Neural progenitor cell (in vitro differentiated cells): ENCODE measurements at regions not wholly inside any gene's neighbourhood (a gene's known extent, or its start where the extent isn't known, plus 50 kb on each side); places are given as distances from the start of the nearest gene placed in this dataset.
A peak's percentile ranks its signal among the peaks of the same experiment; 100 is the strongest.

Source experiments
- DNase-seq: peaks from one replicate; pipeline ENCODE4 v3.0.0-alpha.2; 2016; ENCODE audit warnings: low spot score
- H2AFZ ChIP-seq: fragments of 200-600 bp; sonication (generic); replicated peaks from 2 replicates; pipeline ENCODE4 v1.6.1; 2016; ENCODE audit warnings: antibody characterized with exemption
- H3F3A ChIP-seq: fragments of 200-600 bp; sonication (generic); 2 replicates; pipeline ENCODE4 v1.6.1; 2016; ENCODE audit warnings: antibody characterized with exemption, low read depth
- H3K27ac ChIP-seq: fragments of 200-600 bp; sonication (generic); 2 replicates; pipeline ENCODE4 v1.5.1; 2016; ENCODE audit warnings: mild to moderate bottlenecking
- H3K27me3 ChIP-seq: fragments of 200-600 bp; sonication (generic); 2 replicates; pipeline ENCODE4 v1.6.1; 2016; ENCODE audit warnings: mild to moderate bottlenecking, moderate library complexity
- H3K36me3 ChIP-seq: fragments of 200-600 bp; sonication (generic); 2 replicates; pipeline ENCODE4 v1.5.1; 2016
- H3K4me1 ChIP-seq: fragments of 200-600 bp; sonication (generic); 2 replicates; pipeline ENCODE4 v1.6.1; 2016; ENCODE audit warnings: mixed run types
- H3K4me2 ChIP-seq: fragments of 200-600 bp; sonication (generic); 2 replicates; pipeline ENCODE4 v1.6.1; 2016
- H3K4me3 ChIP-seq: fragments of 200-600 bp; sonication (generic); 2 replicates; pipeline ENCODE4 v1.5.1; 2016
- H3K79me2 ChIP-seq: fragments of 200-600 bp; sonication (generic); 2 replicates; pipeline ENCODE4 v1.6.1; 2016; ENCODE audit warnings: low read depth
- H3K9ac ChIP-seq: fragments of 200-600 bp; sonication (generic); 2 replicates; pipeline ENCODE4 v1.6.1; 2016
- H3K9me3 ChIP-seq: fragments of 200-600 bp; sonication (generic); 2 replicates; pipeline ENCODE4 v1.5.1; 2016; ENCODE audit warnings: low read depth
- H4K20me1 ChIP-seq: fragments of 200-600 bp; sonication (generic); 2 replicates; pipeline ENCODE4 v1.6.1; 2016; ENCODE audit warnings: low read depth
- H3K27ac Mint-ChIP-seq: 3 replicates; pipeline ENCODE4 v1.8.0; 2021; ENCODE audit warnings: mixed read lengths
- H3K27me3 Mint-ChIP-seq: 2 replicates; pipeline ENCODE4 v1.8.0; 2022; ENCODE audit warnings: low read depth, mild to moderate bottlenecking, inconsistent platforms, moderate library complexity, mixed read lengths; ENCODE audit not compliant: insufficient read depth
- H3K36me3 Mint-ChIP-seq: 3 replicates; pipeline ENCODE4 v1.8.0; 2021; ENCODE audit warnings: mixed read lengths
- H3K4me1 Mint-ChIP-seq: 3 replicates; pipeline ENCODE4 v1.8.0; 2021; ENCODE audit warnings: mixed read lengths
- H3K4me3 Mint-ChIP-seq: 3 replicates; pipeline ENCODE4 v1.8.0; 2021; ENCODE audit warnings: mild to moderate bottlenecking, moderate library complexity, mixed read lengths
- H3K9me3 Mint-ChIP-seq: 3 replicates; pipeline ENCODE4 v1.8.0; 2020; ENCODE audit warnings: mixed read lengths
- CTCF ChIP-seq: fragments of 200-600 bp; sonication (generic); IDR thresholded peaks from 2 replicates; pipeline ENCODE4 v1.5.1; 2017; ENCODE audit warnings: antibody characterized with exemption, mild to moderate bottlenecking
- EZH2 ChIP-seq: fragments of 200-600 bp; sonication (generic); IDR thresholded peaks from 2 replicates; pipeline ENCODE4 v1.6.1; 2017; ENCODE audit warnings: antibody characterized with exemption, mild to moderate bottlenecking, moderate library complexity
- EZH2phosphoT487 ChIP-seq: fragments of 200-600 bp; sonication (generic); IDR thresholded peaks from 2 replicates; pipeline ENCODE4 v1.6.1; 2017; ENCODE audit warnings: antibody characterized with exemption

- no peak for TF ChIP-seq EZH2phosphoT487
- TF ChIP-seq EZH2: no peak
- TF ChIP-seq CTCF: no peak
- Histone ChIP-seq H3K4me1 (peaks cover 12% of the 10 kb centered on the region), H3K36me3 (no peaks in the 10 kb centered on the region), H3K4me2 (no peak overlapping the region), H3K27ac (no peak overlapping the region), H3K4me3 (no peak overlapping the region), H4K20me1 (no peaks in the 10 kb centered on the region), H3K79me2 (no peaks in the 10 kb centered on the region), H3K27me3 (no peaks in the 10 kb centered on the region), H3K9ac (no peak overlapping the region), H3K9me3 (no peaks in the 10 kb centered on the region), H3F3A (peaks cover 3% of the 10 kb centered on the region), H2AFZ (no peak overlapping the region)
- Mint-ChIP-seq H3K4me3 (no peak overlapping the region), H3K9me3 (no peaks in the 10 kb centered on the region), H3K36me3 (no peaks in the 10 kb centered on the region), H3K27me3 (no peaks in the 10 kb centered on the region), H3K27ac (no peak overlapping the region), H3K4me1 (no peaks in the 10 kb centered on the region)
- no peak for DNase-seq
Observed at GRCh38 chr3:16784973-16785372, 99.8 kb upstream of the PLCL2 start.

GRCh38 chr3:16785465-16785864, 99.3 kb upstream of the PLCL2 start:
- Histone ChIP-seq H3K79me2 (no peaks in the 10 kb centered on the region), H4K20me1 (no peaks in the 10 kb centered on the region), H3K4me3 (no peak overlapping the region), H3K4me1 (peaks cover 14% of the 10 kb centered on the region), H2AFZ (no peak overlapping the region), H3K4me2 (no peak overlapping the region), H3K9ac (no peak overlapping the region), H3F3A (peaks cover 4% of the 10 kb centered on the region), H3K36me3 (no peaks in the 10 kb centered on the region), H3K27ac (no peak overlapping the region), H3K9me3 (no peaks in the 10 kb centered on the region), H3K27me3 (no peaks in the 10 kb centered on the region)
- no peaks in the 10 kb centered on the region for H3K4me1 Mint-ChIP-seq
- no peak overlapping the region for H3K27ac Mint-ChIP-seq
- DNase-seq: no peak
- no peak overlapping the region for H3K4me3 Mint-ChIP-seq
- TF ChIP-seq EZH2 (no peak), CTCF (no peak), EZH2phosphoT487 (no peak)
- no peaks in the 10 kb centered on the region for H3K9me3 Mint-ChIP-seq
- no peaks in the 10 kb centered on the region for H3K36me3 Mint-ChIP-seq
- no peaks in the 10 kb centered on the region for H3K27me3 Mint-ChIP-seq

- DNase-seq: no peak
- Histone ChIP-seq H4K20me1 (no peaks in the 10 kb centered on the region), H2AFZ (peak overlapping the region; percentile 57), H3K4me3 (no peak overlapping the region), H3K27me3 (no peaks in the 10 kb centered on the region), H3K79me2 (no peaks in the 10 kb centered on the region), H3K36me3 (no peaks in the 10 kb centered on the region), H3K4me2 (no peak overlapping the region), H3K9ac (no peak overlapping the region), H3K4me1 (peaks cover 14% of the 10 kb centered on the region), H3K9me3 (no peaks in the 10 kb centered on the region), H3K27ac (no peak overlapping the region), H3F3A (peaks cover 4% of the 10 kb centered on the region)
- no peaks in the 10 kb centered on the region for H3K27me3 Mint-ChIP-seq
- H3K4me1 Mint-ChIP-seq: no peaks in the 10 kb centered on the region
- no peak overlapping the region for H3K27ac Mint-ChIP-seq
- no peaks in the 10 kb centered on the region for H3K36me3 Mint-ChIP-seq
- H3K9me3 Mint-ChIP-seq: no peaks in the 10 kb centered on the region
- no peak overlapping the region for H3K4me3 Mint-ChIP-seq
- TF ChIP-seq EZH2phosphoT487 (no peak), EZH2 (no peak), CTCF (no peak)
Observed at GRCh38 chr3:16788440-16789056, 96.2 kb upstream of the PLCL2 start.
